ENCODE measurements at regions not wholly inside any gene's neighbourhood (a gene's known extent, or its start where the extent isn't known, plus 50 kb on each side); places are given as distances from the start of the nearest gene placed in this dataset.

GRCh38 chr15:62296756-62297507 lies 131.8 kb upstream of the C2CD4B start:
- H3F3A ChIP-seq (ENCODE audit: insufficient read depth, low read depth) = no peaks in the 10 kb centered on the region
- no peaks in the 10 kb centered on the region for H3K9me2 ChIP-seq (ENCODE audit: insufficient read depth)
- no TSS peak for BruUV-seq (replicated peaks)
- H3K27me3 ChIP-seq (ENCODE audit: insufficient read depth, low read depth) = peaks cover 3% of the 10 kb centered on the region; the same call in 1 of the 2 replicates
- ChIA-PET POLR2A (ENCODE audit: unreplicated experiment) (no interaction called here), CTCF (no interaction called here)
- no peaks in the 10 kb centered on the region for H3K36me3 ChIP-seq (ENCODE audit: low read depth)
- no peak overlapping the region for H2AFZ ChIP-seq
- H3K4me1 ChIP-seq (replicated peaks; ENCODE audit: insufficient read depth) = no peaks in the 10 kb centered on the region
- no peak overlapping the region for H3K27ac ChIP-seq
- H4K20me1 ChIP-seq (ENCODE audit: insufficient read depth) = no peaks in the 10 kb centered on the region
- H3K4me2 ChIP-seq = no peak overlapping the region
- TF ChIP-seq CTCF (conservative IDR thresholded peaks at IDR 0.05) (no peak), EZH2 (IDR thresholded peaks at IDR 0.05; ENCODE audit: low read depth) (no peak)
- H3K9me3 ChIP-seq (ENCODE audit: insufficient read depth, low read depth) = no peaks in the 10 kb centered on the region
- H3K4me3 ChIP-seq = no peak overlapping the region
- DNase-seq = no peak
- no peaks in the 10 kb centered on the region for H3K79me2 ChIP-seq (ENCODE audit: low read depth)
- intact Hi-C loops (cut with micrococcal nuclease; ENCODE audit: unreplicated experiment) = no loop called here

GRCh38 chr15:62297522-62297921 lies 132.4 kb upstream of the C2CD4B start:
- no peaks in the 10 kb centered on the region for H3K36me3 ChIP-seq (ENCODE audit: low read depth)
- no peak for DNase-seq
- H4K20me1 ChIP-seq (ENCODE audit: insufficient read depth) = no peaks in the 10 kb centered on the region
- H3F3A ChIP-seq (ENCODE audit: insufficient read depth, low read depth) = no peaks in the 10 kb centered on the region
- no peak overlapping the region for H2AFZ ChIP-seq
- no peak overlapping the region for H3K4me2 ChIP-seq
- no peaks in the 10 kb centered on the region for H3K79me2 ChIP-seq (ENCODE audit: low read depth)
- H3K4me1 ChIP-seq (replicated peaks; ENCODE audit: insufficient read depth) = no peaks in the 10 kb centered on the region
- no peak for TF ChIP-seq EZH2 (IDR thresholded peaks at IDR 0.05; ENCODE audit: low read depth)
- no peak for TF ChIP-seq CTCF (conservative IDR thresholded peaks at IDR 0.05)
- no TSS peak for BruUV-seq (replicated peaks)
- intact Hi-C loops (cut with micrococcal nuclease; ENCODE audit: unreplicated experiment) = no loop called here
- POLR2A ChIA-PET (ENCODE audit: unreplicated experiment) = no interaction called here
- H3K4me3 ChIP-seq = no peak overlapping the region
- H3K27me3 ChIP-seq (ENCODE audit: insufficient read depth, low read depth) = peaks cover 3% of the 10 kb centered on the region; the same call in 1 of the 2 replicates
- no peaks in the 10 kb centered on the region for H3K9me2 ChIP-seq (ENCODE audit: insufficient read depth)
- no peaks in the 10 kb centered on the region for H3K9me3 ChIP-seq (ENCODE audit: insufficient read depth, low read depth)
- no peak overlapping the region for H3K27ac ChIP-seq
- CTCF ChIA-PET = no interaction called here

- Histone ChIP-seq H3K27me3 (ENCODE audit: insufficient read depth, low read depth) (peaks cover 3% of the 10 kb centered on the region; the same call in 1 of the 2 replicates), H3K27ac (no peak overlapping the region), H3K79me2 (ENCODE audit: low read depth) (no peaks in the 10 kb centered on the region), H2AFZ (no peak overlapping the region), H3K4me1 (replicated peaks; ENCODE audit: insufficient read depth) (no peaks in the 10 kb centered on the region), H3K4me3 (no peak overlapping the region), H3K4me2 (no peak overlapping the region), H3F3A (ENCODE audit: insufficient read depth, low read depth) (no peaks in the 10 kb centered on the region), H4K20me1 (ENCODE audit: insufficient read depth) (no peaks in the 10 kb centered on the region), H3K9me2 (ENCODE audit: insufficient read depth) (no peaks in the 10 kb centered on the region), H3K9me3 (ENCODE audit: insufficient read depth, low read depth) (no peaks in the 10 kb centered on the region), H3K36me3 (ENCODE audit: low read depth) (no peaks in the 10 kb centered on the region)
- ChIA-PET POLR2A (ENCODE audit: unreplicated experiment) (no interaction called here), CTCF (no interaction called here)
- TF ChIP-seq CTCF (conservative IDR thresholded peaks at IDR 0.05) = no peak
- no peak for TF ChIP-seq EZH2 (IDR thresholded peaks at IDR 0.05; ENCODE audit: low read depth)
- DNase-seq = no peak
- BruUV-seq (replicated peaks) = no TSS peak
- intact Hi-C loops (cut with micrococcal nuclease; ENCODE audit: unreplicated experiment) = no loop called here
Observed at GRCh38 chr15:62297933-62298332, 132.8 kb upstream of the C2CD4B start.
